Iris pigment epithelial cell (primary cell): ENCODE measurements at regions not wholly inside any gene's neighbourhood (a gene's known extent, or its start where the extent isn't known, plus 50 kb on each side); places are given as distances from the start of the nearest gene placed in this dataset.
"Not testable (repeated sequence)": the region's sequence is repeated elsewhere in the genome, so short reads cannot be mapped to it uniquely, and the experiment has no call there.

Source experiments
- DNase-seq: peaks from one replicate; pipeline ENCODE4 v3.0.0-alpha.2; 2011; ENCODE audit warnings: low read depth

DNA sequence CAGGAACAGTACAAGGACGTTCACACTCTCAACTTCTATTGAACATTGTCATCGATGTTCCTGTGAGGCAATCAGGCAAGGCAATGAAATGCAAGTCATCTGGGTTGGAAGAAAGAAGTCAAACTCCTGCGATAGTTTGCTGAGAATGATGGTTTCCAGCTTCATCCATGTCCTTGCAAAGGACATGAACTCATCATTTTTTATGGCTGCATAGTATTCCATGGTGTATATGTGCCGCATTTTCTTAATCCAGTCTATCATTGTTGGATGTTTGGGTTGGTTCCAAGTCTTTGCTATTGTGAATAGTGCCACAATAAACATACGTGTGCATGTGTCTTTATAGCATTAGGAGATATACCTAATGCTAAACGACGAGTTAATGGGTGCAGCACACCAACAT lies 180.0 kb downstream of the RTP5 start:
- not testable (repeated sequence) for DNase-seq

DNA sequence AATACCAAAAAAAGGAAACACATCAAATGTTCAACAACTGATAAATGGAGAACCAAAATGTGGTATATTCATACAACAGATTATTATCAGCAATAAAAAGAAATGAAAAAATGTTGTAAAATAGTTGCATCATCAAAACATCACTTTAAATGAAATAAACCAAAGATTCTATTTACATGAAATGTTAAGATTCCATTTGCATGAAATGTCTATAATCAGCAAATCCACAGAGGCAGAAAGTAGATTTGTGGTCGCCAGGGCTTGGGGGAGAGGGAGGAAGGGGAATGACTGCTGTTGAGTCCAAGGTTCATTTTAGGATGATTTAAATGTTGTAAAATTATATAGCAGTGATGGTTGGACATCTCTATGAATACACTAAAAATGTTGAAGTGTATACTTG lies 181.9 kb downstream of the RTP5 start:
- DNase-seq: no peak

DNA sequence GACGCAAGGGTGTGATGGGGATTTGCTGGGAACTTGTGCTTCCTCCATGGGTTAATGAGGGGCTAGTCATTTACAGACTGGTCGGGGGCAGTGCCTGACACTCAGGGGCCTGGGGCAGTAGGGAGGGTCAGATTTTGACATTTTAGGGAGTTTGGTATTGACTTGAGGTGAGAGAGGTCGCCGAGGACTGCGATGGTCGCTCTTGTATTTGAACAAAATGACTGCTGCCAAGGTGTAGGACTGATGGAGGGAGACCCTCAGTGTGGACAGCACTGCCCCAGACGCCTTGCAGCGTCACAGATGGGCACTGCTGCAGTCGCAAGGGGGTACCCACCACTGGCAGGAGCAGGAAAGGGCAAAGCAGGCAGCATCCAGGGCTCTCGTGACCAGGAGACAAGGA lies 182.9 kb downstream of the RTP5 start:
- no peak for DNase-seq

DNA sequence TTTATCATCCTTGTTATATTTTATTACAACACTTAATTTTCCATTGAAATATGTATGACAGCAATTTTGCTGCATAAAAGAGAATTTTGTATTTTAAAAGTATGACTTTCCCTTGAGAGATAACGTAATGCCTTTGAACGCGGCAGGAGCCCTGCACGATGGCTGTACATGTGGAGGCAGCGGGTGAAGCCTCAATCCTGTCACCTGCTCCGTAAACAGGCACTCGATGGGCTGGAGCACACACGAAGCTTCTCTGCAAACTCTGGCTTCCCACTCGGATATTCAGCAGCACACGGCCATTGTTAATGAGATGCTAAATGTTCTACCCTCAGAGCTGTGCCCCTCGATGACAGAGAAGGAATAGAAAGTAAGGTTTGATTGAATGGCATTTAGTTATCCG lies 184.4 kb downstream of the RTP5 start:
- no peak for DNase-seq

DNA sequence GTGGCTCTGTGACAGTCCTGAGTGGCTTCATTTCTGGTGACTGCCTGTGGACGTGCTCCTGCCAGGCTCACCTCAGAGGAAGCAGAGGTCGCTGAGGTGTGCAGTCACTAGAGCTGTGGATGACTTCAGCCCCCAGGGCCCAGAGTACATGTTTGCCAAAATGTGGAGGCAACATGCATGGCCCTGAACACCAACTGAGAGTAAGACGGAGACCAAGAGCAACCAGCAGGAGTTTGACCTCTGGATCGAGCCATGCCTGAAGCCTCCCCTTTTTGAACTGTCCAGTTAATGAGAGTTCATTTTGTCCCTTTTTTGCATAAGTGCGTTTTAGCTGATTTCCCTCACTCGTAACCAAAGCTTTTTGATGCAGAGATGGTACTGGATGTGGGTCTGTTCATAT lies 184.9 kb downstream of the RTP5 start:
- DNase-seq: no peak

DNA sequence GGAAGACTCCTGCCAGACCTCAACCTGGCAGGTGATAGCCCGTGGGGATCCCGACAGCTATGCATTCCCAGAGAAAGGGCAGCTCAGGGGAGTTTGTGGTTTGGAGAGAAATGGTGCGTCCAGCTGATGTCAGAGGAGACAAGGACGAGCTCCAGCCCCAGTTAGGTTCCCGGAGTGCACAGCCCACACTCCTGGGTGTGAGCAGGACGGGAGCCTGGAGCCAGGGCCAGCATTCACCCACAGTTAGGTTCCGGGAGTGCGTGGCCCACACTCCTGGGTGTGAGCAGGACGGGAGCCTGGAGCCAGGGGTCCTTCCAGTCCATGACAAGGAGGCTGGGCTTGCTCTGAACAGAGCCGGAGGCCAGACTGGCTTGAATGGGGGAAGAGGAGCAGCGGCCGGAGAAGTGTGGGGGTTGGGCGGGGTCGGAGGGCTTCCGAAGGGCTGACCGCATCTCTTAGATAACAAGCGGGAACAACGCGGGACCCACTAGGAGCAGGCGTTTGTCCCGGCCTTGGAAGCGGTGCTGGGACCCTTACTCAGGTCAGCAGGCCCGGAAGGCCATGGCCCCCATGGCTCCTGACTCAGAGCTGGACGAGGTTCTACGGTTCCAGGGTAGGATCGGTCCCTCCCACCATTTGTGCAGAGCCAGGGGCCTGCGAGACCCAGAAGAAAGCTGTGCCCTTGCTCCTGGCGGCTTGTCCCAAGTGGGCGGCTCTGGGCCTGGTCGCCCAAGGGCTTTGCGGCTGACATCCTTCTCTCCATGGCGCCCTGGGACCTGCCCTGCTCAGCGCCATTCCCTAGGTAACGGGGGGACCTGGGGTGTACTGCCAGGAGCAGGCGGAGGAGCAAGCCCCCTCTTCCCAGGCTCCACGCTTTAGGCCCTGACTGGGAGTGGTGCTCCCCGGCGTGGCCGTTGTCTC lies 185.6 kb downstream of the RTP5 start:
- DNase-seq: no peak

DNA sequence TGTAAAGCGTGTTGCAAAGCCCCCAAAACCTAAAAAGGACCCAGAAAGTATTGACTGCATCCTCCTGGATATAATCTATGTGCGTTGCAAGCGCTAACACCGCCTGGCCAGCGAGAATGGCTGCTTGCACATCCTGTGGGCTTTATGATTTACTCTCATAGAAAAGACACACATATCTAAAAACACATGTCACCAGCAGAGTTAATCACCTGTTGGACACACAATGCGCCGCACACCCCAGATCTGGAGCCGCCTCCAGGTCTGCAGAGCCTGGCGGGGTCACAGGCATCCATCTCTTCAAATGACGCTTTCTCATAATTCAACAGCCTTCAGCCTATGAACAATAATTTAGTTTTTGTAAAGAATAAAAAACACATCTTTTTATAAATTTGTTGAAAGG lies 186.5 kb downstream of the RTP5 start:
- DNase-seq: no peak

DNA sequence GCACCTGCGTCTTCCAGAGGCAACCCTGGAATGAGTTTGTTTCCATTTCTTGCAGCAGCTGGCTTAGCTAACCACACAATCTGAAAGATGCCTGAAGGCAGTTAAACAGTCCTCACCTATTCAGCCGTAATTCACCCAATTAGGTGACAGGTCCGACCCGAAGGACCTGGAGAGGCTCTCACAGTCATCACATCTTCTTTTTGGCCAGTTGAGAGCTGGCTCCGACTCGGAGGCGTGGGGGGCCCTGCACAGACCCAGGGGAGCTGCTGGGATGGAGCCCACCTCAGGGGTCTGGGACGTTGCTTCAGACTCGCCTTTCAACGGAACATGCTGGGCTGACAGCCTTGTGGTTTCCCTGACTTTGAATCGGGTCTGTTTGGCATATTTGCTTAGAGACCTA lies 187.3 kb downstream of the RTP5 start:
- no peak for DNase-seq

DNA sequence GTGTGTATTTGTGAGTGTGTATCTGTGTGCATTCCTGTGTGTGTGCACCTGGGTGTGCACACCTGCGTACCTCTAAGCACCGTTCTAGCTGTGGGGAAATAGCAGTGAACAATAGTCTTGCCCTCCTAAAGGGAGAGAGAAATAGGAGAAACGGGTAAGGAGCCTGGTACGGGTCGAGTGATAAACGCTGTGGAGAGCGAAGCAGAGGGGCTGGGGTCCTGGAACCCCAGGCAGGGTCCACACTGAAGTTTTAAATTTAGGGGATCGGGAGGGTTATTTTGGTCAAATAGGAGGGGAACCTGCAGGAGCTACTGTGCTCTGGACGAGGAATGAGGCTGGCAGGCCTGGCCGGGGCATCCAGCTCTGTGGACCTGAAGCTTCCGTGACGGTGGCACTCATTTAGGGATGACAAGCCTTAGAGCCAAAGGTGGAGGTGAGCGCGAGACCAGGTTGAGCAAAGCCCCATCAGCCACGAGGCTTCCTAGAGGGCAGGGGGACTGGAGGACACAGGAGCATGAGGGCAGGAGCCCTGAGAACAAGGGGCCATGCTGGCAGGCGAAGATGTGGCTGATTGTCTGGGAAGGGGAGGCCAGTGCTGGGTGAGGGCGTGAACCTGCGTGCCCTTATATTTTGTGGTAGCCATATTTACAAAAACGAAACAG lies 188.0 kb downstream of the RTP5 start:
- DNase-seq: no peak

DNA sequence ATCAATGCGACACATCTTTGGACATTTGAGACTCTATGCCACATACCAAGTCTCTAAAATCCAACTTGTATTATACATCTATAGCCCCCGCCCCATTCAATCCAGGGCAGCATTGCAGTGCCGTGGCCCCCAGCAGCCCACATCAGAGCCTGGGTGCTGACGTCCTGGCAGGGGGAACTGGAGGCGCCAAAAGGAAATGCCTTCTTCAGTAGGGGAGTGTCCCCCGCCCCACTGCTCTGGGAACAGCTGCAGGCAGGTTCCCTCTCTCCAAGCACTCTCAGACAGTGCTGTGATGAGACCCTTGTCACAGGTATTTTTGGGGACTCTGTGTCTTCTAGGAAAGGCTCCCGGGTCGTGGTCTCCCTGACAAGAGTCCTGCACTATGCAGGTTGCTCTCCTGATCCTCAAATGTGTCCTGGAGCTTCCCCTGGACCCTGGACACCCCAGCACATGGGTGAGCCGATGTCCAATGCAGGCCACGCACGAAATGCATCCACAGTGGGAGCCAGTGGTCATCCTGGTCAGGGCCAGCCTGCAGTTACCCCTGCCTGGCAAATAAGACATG lies 188.7 kb downstream of the RTP5 start:
- no peak for DNase-seq

DNA sequence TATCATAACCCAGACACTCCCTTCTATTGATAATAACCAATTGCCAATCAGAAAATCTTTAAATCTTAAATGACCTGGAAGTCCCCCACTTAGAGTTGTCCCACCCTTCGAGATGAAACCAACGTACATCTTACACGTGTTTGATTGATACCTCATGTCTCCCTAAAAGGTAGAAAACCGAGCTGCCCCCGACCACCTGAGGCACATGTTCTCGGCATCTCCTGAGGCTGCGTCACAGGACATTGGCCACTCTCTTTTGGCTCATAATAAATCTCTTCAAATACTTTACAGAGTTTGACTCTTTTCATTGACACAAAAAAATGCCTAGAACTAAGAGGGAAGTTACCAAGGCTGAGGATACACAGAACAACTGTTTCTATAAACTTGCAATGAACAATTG lies 190.0 kb downstream of the RTP5 start:
- DNase-seq: no peak

DNA sequence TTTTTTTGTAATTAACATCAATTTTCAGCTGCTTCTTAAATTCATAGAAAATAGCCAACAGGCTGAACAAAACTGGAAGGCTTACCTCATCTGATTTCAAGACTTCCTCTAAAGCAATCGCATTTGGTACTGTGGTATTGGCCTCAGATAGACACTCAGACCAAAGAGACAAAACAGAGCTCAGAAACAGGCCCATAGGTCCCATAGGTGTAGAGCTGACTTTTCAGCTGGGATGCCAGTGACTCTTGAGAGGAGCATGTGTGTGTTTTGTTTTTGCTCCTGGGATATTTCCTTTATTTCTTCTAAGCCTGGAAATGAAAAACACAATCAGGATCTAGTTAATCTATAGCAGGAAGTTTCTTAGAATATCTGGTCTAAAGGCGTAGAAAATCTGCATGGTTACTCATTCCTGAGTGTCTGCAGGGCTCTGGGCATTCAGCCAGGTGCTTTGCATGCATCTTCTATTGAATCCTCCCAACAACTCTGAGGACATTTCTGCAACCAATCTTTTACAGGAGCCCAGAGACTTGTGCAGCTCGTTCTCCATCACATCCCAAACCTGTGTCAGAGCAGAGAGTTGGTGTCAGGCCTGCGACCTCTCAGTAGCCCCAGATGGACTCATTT lies 190.8 kb downstream of the RTP5 start:
- peak; percentile 77 for DNase-seq

DNA sequence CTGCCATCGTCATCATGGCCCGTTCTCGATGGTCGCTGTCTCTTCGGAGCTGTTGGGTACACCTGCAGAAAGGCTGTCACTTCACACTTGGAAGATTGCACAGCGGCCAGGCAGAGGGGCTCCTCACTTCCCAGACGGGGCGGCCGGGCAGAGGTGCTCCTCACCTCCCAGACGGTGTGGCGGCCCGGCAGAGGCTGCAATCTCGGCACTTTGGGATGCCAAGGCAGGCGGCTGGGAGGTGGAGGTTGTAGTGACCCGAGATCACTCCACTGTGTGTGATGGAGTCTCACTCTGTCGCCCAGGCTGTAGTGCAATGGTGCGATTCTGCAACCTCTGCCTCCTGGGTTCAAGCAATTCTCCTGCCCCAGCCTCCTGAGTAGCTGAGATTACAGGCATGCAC lies 192.4 kb downstream of the RTP5 start:
- DNase-seq: not testable (repeated sequence)

DNA sequence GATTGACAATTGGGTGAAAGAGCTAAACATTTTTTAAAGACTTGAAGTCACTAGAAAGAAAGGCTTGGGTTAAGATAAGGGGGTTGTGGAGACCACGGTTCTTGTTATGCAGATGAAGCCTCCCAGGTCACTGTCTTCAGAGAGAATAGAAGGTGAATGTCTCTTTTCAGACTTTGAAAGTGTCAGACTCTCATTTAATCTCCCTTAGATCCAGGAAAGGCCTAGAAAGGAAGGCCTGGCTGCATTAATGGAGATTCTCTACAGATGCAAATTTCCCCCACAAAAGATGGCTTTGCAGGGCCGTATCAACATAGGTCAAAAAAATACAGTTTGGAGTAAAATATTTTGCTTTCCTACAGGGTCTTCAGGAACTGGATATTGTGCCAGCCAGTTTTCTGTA lies 193.9 kb downstream of the RTP5 start:
- DNase-seq: no peak

DNA sequence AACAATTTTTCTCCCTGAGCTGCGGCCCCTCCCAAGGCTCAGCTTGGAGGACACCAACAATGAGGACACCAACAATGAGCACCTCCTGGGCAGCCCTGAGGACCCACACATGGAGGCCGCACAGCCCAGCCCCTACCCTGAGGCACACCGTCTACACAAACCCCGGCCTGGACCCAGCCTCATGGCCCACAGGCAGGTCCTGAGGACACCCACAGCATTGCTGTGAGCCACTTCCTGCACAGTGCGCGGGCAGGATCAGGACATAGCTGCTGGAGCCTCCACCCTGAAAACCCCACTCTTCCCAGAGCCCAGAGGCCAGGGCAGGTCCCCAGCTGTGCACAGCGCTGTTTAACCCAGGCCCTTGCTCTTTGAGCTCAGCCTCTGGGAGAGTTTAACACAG lies 194.3 kb downstream of the RTP5 start:
- DNase-seq: no peak

DNA sequence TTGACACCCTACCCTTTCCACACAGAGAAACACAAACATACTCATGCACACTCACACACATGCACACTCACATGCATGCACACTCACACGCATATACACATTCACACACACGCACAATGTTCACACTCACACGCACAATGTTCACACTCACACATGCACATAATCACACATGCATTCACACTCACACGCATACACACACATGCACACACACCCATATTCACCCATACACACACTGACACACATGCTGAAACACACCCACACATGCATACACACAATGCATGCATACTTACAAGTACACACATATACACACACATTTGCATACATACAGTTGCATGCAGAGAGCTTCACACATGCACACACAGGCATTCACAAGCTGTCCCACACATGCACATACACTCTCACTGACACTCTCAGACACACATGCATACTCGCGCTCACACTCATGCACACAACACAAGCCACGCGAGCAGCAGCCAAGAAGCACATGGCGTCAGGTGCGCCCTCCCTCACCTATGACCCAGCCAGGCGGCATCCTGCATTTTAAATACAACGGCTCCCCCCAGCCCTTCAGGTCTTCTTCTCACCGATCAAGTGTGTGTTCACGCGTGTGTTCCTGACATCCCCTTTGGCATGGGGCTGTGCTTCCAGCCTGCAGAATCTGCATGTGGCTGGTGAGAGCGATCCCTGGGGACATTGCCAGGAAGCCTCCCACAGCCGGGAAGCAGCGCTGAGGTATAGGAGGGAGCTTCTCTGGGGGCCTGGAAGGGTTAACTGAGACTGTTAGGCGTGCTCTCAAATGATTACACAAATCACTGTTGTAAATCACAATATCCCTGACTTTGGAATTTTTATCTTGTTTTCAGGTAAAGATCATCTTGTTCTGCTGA lies 195.1 kb downstream of the RTP5 start:
- no peak for DNase-seq

DNA sequence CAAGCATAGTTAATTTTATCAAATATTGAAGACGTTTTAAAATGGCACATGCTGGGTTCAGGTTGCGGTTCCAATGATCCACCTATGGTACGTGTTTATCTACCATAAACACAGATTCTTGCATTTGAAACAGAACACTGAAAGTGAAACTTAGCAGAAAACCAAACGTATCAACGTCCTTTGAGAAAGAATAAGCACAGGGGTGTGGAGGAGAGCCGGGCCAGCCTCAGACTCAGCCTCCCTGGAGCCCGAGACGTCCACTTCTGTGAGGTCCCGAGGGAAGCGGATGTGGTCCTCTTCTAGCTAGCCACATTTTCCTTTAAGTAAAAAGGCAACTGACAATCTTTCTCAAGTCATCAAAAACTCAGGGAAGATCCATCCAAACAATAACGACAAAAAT lies 195.9 kb downstream of the RTP5 start:
- DNase-seq: no peak

DNA sequence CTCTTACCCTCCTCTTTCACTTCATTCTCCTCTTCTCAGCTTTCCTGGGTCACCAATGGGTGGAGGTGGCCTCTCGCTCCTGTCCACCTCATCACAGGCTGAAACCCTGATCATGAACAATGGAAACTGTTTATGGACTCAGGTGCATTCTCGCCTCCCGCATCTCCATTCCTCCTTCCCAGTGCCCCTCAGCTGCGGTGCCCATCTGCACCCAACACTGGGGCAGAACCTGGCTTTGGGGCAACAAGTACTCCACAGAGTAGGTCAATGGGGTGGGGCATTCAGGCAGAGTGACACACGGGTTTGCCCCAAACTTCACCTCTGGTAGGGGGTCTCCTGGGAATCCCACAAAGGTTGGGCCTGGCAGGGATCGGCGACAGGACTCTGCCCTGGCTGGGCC lies 199.5 kb downstream of the RTP5 start:
- no peak for DNase-seq

DNA sequence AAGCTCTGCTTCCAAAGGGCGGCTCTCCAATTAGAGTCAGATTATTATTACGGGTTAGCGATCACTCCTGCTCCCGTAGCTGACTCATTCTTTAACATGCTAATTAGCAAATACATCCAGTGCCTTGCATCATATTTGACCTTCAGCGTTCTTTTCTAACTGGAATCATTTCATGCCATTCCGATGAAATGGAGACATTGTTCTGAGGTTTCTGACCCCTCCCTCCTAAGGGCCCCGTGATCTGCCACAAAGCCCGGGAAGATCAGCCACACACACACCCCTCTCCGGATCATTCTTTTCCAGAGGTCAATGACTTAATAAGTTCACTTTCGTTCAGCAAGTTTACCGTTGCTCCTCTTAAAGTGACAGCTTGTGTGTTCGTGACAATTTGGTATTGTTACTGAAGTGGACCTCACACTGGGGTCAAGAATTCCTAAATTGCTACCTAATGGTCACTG lies 200.4 kb downstream of the RTP5 start:
- peak; percentile 66 for DNase-seq

DNA sequence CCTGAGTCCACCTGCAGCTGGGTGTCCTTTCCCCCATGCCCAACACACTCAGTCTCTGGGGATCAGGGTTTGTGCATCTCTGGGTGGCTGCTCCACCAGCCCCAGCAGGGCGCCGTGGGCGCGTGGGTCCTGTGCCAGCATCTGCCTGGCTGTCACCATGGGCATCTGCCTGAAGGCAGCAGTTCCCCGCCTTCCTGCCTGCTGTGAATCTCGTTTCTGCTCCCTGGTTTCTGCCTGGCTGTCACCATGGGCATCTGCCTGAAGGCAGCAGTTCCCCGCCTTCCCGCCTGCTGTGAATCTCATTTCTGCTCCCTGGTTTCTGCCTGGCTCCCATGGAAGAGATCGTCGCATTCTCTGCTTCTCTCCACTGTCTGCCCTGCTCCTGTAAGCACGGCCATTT lies 201.2 kb downstream of the RTP5 start:
- DNase-seq: not testable (repeated sequence)

DNA sequence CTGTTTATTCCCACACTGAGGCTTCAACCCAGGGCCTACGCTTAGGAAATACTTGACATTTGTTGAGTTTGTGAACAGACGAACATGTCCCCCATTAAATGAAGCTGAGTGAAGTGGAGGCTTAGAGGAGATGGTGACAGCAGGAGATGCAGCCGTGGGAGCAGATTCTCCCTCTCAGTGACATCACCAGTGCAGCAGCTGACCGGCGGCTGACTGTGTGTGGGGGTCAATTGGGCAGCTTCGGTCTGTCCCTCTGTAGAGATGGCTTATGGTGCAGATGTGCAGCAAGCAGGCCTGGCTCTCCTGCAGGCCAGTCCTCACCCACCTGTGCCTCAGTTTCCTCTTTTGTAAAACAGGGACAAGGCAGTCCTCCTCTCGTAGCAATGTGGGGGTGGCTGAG lies 201.8 kb downstream of the RTP5 start:
- DNase-seq: not testable (repeated sequence)

DNA sequence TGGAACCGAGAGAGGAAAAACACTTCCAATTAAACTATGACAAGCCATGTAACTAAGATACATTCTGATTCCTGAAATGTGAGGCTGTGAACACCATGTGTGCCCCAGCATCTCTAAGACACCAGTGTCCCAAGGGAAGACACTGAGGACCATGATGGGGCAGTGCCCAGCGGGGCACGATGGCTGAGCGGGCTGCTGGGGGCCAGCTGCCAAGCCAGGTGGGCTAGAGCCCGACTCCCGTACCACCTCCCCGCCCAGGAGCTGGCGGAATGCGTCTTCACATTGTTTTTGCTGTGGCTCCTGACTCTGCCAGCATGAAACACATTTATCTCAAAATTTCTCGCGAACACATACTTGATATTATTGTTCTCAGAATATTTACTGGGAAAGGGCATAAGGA lies 202.4 kb downstream of the RTP5 start:
- not testable (repeated sequence) for DNase-seq
